ENCODE measurements at regions not wholly inside any gene's neighbourhood (a gene's known extent, or its start where the extent isn't known, plus 50 kb on each side); places are given as distances from the start of the nearest gene placed in this dataset.
"Not testable (repeated sequence)": the region's sequence is repeated elsewhere in the genome, so short reads cannot be mapped to it uniquely, and the experiment has no call there.

DNA sequence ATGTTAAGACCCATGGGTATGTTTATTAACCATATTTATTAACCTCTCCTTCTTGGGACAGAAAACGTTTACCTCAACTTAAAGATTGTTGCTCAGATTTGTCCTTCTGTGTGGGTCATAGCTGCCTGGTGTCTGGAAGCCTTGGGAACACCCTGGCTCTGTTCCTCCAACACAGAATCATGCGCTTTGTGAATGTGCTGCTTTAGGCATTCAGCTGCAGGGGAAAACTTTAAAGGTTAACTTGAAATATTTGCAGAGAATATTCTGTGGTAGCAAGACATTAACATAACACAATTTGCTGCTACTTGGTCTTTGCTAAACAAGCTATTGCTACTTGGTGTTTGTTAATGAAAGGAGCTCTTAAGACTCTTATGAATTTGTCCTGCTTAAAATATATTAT, 50.5 kb upstream of the THOC3 start:
- DNase-seq = not testable (repeated sequence)

DNA sequence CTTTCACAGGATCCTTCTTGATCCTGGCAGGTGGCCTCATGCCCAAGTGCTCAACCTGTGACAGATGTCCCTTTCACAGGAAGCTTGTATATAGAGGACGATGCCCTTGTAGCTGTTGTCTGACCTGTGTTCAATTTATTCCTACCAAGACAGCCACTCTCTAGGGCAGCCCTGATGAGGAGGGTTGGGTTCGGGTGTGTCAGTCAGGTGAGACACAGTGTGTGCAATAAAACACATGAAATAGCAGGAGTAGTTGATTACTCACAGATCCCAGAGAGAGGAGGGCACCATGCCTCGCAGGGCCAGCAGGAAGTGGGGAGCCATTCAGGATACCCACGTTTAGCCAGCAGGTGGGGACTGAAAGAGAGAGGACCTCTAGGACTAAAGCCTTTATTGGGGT, 52.7 kb upstream of the THOC3 start:
- not testable (repeated sequence) for DNase-seq

DNA sequence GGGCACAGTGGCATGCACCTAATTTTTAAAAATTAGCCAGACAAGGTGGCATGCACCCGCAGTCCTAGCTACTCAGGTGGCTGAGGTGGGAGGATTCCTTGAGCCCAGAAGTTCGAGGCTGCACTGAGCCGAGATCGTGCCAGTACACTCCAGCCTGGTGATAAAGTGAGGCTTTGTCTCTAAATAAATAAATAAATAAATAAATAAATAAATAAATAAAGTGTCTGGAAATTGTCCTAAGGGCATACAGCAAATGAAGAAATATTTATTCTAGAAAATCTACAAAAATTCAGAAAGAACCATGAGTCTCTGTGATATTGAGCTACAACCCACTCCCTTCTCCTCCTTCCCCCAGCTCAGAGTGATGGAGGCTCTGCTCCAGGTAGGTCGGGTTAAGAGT, 55.4 kb upstream of the THOC3 start:
- not testable (repeated sequence) for DNase-seq

DNA sequence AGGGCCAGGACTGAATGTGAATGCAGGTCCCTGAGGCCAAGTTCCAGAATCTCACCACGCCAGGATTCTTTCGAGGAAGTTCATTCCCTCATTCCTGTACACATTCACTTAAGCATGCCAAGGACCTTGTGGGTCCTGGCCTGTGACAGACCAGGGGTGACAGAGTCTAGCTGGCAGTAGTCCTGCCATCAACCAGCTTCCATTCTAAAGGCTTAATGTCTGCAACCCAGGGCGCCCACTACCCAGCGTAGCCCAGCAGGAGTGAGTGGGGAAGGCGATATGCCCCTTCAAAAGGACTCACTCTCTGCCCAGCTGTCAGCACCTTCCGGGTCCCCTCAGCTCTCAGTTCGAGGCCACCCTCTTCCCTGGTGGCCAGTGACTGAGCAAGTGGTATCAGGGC, 61.3 kb upstream of the THOC3 start:
- DNase-seq = not testable (repeated sequence)

DNA sequence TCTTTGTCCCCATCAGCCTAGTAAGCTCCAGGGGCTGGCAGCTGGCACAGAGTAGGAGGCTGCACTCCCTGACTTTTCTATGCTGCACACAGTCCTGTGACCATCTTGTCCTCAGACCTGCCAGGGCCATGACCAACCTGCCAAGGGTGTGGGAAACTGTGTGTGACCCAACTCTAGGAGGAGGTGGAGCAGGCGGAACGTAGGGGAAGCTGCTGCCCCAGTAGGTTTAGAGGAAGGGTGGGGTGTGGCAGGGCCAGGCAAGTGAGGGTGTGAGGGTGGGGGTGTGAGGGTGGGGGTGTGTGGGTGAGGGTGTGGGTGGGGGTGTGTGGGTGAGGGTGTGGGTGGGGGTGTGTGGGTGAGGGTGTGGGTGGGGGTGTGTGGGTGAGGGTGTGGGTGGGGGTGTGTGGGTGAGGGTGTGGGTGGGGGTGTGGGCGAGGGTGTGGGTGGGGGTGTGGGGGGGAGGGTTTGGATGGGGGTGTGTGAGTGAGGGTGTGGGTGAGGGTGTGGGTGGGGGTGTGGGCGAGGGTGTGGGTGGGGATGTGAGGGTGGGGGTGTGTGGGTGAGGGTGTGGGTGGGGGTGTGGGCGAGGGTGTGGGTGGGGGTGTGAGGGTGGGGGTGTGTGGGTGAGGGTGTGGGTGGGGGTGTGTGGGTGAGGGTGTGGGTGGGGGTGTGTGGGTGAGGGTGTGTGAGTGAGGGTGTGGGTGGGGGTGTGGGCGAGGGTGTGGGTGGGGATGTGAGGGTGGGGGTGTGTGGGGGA, 62.4 kb upstream of the THOC3 start:
- DNase-seq = not testable (repeated sequence)

DNA sequence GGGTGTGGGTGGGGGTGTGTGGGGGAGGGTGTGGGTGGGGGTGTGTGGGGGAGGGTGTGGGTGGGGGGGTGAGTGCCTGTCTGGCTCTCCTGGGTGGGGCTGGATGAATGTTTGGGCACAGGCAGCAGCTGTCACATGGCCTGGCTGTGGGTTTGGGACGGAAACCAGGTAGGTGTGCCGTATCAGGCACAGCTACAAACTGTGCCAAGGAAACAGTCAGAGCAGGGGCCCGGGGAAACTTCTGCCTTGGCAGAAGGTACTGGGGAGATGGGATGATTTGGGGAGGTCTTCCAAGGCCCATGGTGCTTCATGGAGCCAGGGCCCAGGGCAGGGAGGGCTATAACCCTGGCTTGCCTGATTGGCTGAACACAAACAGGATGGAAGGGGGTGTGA, 63.0 kb upstream of the THOC3 start:
- not testable (repeated sequence) for DNase-seq

DNA sequence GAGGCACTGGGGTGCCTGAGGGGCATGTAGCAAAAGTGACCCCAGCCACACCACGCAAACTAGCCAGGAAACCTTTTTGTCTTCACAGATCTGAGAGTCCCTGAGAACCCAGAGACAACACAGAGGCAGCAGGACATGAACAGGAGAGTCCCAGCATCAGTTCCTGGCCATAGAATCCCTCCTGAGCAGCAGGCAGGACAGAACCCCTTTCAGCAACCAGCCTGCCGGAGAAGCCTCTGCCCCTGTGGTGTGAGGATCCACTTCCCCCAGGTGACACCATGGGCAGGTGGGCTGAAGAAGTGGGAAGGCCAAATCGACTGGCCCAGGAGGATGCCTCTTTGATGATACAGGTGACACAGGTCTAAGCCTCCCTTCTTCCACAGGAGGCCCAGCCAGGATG, 65.1 kb upstream of the THOC3 start:
- not testable (repeated sequence) for DNase-seq

DNA sequence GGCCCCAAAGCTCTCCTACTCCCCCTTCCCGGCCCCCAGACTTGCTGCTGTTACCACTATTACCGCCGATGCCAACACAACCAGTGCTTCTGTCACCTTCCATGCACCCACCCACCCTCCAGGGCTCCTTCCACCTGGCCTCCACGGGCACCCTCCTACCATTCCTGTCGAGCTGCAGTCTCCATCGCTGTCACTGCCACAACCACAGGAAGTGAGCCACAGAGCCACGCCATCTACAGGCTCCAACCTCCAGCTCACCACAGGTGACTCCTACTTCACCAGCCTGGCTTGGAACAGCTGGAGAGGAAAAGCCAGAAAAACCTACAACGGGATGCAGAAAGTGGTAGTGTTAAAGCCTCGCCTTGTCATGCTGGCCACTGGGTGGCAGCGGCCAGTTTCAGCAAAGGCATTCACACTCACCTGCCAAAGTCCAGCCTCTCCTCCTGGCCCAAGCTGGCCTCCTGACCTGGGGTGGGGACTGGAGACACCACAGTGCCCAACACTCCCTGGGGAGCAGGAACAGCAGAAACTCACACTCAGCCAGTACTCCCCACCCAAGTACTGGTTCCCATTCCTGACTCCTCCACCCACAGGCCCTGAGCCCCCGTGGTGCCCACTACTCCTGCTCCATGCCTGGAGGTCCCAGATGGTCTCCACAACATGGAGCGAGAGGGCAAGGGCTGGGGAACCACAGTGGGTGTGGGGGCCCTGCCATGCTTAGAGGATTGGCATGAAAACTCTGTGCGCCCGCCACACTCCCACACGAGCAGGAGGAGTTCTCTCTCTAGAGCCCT, 66.5 kb upstream of the THOC3 start:
- not testable (repeated sequence) for DNase-seq

DNA sequence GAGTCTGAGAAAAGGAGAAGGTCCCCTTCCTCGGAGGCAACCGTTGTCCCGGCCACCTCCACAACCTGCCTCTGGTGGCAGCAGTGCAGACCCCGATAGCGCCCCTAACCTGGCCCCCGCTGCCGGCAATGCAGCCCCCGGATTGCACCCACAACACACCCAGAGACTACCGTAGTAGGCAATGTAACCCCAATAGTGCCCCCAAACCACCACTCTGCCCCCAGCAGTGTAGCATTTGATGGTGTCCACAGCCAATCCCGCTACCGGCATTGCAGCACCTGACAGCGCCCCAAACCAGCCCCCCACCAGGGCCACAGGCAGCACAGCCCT, 67.1 kb upstream of the THOC3 start:
- DNase-seq = not testable (repeated sequence)

DNA sequence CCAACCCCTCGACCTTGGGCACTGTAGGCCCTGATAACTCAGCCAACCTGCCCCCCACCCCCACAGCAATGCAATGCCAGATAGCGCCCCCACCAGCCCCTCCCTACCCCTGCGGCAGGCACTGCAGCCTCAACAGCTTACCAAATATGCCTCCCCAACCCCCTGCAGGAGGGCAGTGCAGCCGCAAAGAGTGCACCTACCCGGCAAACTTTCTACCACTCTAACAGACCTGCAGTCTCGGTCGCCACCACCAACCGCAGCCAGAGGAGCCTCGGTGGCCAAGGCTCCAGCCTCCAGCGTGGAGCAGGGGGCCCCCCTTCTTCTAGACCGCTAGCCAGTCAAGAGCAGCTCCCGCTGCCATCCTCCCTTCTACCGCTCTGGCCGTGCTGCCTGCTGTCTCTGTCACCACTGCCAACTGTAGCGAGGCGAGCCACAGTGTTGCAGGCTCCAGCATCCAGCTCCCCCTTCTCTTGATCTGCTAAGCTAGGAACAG, 67.7 kb upstream of the THOC3 start:
- not testable (repeated sequence) for DNase-seq

DNA sequence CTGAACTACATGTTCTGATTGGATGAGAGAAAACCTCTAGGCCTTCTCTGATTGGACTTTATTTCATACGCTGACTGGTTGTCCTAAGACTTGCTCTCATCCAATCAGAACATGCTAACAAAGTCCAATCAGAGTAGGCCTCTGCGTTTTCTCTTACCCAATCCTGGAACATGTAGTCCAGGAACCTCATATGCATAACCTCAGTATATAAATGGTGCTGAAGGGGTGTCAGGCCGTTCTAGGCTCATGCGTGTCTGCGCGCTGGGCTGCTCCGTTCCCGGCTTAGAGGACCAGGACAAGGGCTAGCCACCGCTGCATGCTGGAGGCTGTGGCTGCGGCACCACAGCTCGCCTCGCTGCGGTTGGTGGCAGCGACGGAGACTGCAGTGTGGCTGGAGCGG, 68.3 kb upstream of the THOC3 start:
- not testable (repeated sequence) for DNase-seq

DNA sequence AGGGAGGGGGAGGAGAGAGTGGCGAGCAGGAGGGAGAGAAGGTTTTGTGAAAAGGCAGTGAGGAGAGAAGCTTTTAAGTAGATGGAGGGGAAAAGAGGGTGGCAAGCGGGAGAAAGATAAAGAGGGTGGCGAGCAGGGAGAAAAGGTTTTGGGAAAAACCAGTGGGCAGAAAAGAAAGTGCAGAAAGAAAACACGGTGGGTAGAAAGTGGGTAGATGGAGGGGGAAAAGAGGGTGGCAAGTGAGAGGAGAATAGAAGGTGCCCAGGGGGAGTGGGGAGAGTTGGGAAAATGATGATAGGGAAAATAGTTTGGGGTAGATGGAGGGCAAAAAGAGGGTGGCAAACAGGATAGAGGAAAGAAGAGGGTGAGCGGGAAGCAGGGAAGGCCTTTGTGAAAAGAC, 69.1 kb upstream of the THOC3 start:
- DNase-seq = not testable (repeated sequence)

DNA sequence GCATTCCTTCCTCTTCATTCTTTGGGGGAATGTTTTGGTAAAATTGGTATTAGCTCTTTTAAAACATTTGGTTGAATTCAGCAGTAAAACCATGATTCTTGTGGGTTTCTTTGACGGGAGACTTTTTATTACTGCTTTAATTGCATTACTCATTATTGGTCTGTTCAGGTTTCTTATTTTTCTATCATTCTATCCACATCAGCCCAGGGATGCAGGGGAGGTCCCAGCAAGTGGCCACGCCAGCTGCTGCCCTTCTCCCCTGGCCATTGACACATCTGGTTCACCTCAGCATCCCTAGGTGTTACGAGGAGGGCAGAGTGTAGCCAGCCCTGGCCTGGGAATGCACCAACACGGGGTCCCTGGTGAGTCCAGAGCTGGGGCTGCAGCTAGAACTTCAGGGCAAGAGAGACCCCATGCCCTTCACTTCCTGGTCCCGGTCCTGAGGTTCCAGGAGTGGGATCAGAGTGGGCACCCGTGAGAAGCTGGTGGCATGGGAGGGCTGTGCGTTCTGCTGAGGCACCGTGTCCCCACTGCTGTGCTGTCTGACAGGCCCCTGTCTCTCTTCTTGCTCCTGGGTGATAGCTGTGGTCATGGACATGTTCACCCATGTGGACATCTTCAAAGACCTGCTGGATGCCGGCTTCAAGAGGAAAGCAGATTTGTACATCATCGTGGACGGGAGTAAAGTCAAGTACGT, 72.1 kb upstream of the THOC3 start:
- not testable (repeated sequence) for DNase-seq

DNA sequence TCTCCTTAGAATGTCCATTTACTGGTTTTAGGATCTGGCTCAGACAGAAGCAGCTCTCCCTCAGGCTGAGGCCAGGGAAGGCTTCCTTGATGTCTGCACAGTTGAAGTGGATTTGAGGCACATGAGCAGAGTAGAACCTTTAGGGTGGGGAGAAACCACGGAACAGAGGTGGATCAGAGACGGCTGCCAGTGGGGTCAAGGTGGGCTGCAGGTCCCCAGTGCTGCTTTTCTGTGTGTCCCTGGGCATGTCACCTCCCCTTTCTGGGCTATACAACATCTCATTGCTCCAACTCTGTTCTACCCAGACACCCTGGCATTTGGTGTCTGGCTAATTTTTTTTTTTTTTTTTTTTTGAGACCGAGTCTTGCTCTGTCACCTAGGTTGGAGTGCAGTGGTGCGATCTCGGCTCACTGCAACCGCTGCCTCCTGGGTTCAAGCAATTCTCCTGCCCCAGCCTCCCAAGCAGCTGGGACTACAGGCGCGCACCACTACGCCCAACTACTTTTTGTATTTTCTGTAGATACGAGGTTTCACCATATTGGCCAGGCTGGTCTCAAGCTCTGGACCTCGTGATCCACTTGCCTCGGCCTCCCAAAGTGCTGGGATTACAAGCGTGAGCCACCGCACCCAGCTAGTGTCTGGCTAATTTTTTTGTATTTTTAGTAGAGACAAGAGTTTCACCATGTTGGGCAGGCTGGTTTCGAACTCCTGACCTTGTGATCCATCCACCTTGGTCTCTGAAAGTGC, 73.3 kb upstream of the THOC3 start:
- not testable (repeated sequence) for DNase-seq

DNA sequence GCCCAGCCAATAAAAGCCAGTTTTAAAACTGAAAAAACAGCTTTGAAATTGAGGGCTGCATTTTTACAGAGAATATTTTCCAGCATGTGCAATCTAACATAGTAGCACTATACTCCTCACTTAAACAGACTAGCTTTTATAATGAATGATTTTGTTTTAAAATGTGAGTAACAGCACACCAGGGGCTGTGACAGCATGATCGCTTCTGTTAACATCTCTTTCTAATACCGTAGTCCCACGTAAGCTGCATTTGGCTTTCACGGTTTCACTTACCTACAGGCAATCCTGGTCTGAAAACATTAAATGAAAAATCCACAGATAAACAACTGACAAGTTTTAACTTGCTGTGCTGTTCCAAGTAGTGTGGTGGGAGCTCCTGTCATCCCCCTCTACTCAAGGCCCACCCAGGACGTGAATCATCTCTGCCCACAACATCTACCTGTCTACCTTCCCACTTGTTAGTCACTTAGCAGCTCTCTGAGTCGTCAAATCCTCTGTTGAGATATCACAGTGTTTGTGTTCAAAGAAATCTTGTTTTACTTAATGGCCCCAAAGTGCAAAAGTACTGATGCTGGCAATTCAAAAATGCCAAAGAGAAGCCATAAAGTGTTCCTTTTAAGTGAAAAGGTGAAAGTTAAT, 74.0 kb upstream of the THOC3 start:
- not testable (repeated sequence) for DNase-seq

DNA sequence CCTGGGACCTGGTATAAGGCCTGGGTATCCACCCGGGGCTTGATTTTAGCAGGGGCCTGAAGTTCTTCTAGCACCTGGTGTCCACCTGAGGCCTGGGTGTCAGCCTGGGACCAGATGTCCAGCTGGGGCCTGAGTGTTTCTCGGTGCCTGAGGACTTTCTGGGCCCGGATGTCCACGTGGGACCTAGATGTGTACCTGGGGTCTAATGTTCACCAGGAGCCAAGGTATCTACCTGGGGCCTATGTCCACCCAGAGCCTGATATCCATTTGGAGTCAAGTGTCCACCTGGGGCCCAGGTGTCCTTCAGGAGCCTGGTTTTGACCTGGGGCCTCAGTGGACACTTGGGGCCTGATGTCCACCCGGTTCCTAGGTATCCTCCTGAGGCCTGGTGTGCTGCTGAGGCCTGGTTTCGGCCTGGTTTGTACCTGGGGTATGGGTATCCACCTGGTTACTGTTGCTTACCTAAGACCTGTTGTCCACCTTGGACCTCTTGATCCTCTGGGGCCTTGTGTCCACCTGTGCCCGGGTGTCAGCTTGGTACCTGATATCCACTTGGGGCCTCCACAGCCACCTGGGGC, 75.2 kb upstream of the THOC3 start:
- DNase-seq = not testable (repeated sequence)

DNA sequence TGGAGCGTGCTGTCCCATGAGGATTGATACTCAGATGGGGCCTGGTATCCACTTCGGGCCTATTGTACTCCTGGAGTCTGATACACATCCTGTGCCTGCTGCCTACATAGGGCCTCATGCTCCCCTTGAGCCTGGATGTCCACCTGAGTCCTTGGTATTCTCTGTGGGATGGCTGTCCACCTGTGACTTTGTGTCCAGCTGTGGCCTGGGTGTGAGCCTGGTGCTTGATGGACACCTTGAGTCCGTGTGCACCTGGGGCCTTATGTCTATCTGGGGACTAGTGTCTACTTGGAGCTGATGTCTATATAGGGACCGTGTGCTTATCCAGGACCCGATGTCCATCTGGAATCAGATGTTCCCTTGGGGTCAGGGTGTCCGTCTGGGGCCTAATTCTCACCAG, 75.9 kb upstream of the THOC3 start:
- not testable (repeated sequence) for DNase-seq

DNA sequence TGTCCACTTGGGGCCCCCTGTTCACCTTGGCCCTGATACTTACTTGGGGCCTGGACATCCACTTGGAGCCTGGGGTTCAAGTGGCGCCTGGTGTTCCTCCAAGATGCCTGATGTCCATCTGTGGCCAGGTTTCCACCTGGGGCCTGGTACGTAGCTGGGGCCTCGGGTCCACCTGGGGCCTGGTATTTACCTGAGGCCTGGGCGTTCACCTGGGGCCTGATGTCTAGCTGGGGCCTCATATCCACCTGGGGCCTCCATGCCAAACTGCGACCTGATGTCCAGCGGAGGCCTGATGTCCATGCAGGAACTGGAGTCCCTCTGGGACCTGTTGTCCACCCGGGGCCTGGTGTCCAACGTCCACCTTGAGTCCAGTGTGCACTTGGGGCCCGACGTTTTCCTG, 76.3 kb upstream of the THOC3 start:
- DNase-seq = not testable (repeated sequence)

DNA sequence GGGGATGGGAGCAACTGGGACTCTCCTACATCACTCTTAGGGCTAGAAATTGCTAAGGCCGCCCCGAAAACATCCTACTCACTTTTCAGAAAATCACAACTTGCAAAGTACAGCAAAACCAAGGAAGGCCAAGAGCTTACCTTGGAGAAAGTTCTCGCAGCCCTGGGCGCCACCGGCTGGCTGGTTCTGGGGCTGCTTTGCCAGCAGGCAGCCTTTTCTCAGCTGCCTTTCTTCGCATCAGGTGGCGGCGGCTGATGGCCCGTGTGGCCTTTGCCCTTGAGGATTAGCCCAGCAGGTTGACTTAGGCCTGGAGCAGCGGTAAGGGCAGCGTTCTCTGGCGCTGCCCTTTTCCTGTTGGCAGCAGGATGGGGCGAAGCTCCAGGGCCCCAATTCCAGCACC, 77.3 kb upstream of the THOC3 start:
- not testable (repeated sequence) for DNase-seq

DNA sequence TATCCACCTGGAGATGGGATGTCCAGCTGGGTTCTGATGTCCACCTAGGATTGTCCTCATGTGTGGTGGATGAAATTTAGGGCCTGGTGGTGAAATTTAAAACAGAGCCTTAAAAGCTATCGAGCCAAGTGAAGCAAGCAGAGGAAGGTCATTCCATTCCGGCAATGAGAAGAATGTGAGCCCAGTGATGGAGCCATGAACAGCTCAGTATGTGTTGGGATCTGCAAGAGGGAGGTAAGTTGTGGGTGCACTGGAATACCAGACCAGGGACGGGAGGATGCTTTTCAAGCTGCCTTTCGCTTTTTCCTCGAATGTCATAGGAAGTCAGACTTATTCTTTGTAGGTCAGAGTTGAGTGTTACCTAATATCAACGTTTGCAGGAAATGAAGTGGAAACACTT, 80.6 kb upstream of the THOC3 start:
- not testable (repeated sequence) for DNase-seq

DNA sequence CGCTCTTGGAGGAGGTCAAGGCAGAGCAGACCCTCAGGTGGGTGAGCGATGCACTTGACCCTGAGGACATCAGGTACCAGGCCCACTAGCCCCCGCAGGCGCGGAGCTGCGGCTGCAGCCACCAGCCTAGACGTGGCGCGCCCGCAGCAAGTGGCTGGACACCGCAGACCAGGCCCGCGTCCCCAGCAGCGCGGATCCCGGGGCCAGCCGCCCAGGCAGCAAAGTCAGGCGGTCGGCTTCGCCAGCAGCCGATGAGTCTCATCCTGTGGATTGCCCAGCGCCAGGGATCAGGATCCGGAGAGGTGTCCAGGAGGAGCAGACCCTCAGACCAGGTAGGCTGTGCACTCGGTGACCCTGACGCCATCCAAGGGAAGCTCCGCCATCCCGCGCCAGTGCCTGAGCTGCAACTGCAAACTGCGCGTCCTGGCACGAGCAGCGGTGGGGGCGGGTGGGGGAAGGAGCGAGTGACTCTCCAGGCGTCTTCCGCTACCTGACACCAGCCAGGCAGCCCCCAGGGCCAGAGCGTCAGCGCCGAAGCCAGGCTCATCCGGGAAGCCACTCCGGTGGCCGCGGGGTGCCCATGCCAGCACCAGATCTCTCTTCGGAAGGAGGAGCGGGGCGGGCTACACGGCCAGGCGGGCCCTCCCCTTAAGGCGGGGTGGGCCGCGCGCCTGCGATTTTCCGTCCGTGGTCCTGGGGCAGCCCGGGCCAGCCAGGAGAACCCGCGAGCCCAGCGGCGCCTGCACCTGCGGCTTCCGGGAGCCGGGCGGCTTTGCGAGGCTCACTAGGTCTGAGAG, 92.6 kb upstream of the THOC3 start:
- DNase-seq = not testable (repeated sequence)

Measured in DMS53 (cell line).